ENCODE measurements at regions not wholly inside any gene's neighbourhood (a gene's known extent, or its start where the extent isn't known, plus 50 kb on each side); places are given as distances from the start of the nearest gene placed in this dataset.

DNA sequence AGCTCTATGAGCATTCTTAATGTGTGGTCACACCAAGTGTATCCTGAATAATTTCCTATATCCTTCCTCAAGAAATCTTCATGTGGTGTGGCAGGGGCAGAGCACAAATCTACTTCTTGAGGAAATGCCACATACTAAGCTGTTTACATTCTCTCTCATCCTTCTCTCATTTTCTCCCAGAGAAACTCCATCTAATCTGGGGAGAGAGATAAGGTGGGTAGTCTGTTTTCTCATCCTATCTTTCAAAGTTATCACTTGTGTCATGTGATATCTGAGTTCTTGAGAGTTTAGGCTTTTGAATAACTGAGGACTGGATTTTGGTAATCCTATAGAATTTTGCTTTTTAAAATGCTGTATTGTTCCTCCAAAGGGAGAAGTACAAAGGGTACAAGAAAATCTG, 141.9 kb upstream of the LRRC7 start:
- H3K27ac ChIP-seq: no peak overlapping the region
- TF ChIP-seq, protein P1, sequence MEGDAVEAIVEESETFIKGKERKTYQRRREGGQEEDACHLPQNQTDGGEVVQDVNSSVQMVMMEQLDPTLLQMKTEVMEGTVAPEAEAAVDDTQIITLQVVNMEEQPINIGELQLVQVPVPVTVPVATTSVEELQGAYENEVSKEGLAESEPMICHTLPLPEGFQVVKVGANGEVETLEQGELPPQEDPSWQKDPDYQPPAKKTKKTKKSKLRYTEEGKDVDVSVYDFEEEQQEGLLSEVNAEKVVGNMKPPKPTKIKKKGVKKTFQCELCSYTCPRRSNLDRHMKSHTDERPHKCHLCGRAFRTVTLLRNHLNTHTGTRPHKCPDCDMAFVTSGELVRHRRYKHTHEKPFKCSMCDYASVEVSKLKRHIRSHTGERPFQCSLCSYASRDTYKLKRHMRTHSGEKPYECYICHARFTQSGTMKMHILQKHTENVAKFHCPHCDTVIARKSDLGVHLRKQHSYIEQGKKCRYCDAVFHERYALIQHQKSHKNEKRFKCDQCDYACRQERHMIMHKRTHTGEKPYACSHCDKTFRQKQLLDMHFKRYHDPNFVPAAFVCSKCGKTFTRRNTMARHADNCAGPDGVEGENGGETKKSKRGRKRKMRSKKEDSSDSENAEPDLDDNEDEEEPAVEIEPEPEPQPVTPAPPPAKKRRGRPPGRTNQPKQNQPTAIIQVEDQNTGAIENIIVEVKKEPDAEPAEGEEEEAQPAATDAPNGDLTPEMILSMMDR (IDR thresholded peaks at IDR 0.05): no peak
- H3K4me3 ChIP-seq: no peak overlapping the region
- H3K4me1 ChIP-seq: no peaks in the 10 kb centered on the region
- no peaks in the 10 kb centered on the region for H3K27me3 ChIP-seq
- no peak for DNase-seq (ENCODE audit: low spot score in 2 of 2)
- H3K36me3 ChIP-seq: no peaks in the 10 kb centered on the region
- intact Hi-C loops (cut with DNase I): no loop called here
- H3K9me3 ChIP-seq: no peaks in the 10 kb centered on the region

DNA sequence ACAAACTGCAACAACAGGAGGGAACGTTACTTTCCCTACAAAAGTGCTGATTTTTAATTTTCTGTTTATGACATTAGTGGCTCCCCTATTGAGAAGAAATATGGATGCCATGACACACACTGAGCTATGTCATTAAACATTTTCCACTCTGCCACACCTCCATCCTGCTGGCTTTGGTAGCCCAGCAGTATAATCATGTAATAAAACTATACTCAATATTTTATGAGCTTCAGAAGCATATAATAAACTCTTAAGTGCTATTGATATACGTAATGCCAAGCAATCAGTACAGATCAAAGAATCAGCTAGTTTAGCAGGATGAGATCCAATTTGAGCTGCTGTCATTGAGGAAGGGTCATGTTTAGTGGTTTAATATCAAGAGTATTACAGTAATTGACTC, 141.3 kb upstream of the LRRC7 start:
- Histone ChIP-seq H3K4me1 (no peaks in the 10 kb centered on the region), H3K27ac (no peak overlapping the region), H3K36me3 (no peaks in the 10 kb centered on the region), H3K9me3 (no peaks in the 10 kb centered on the region), H3K4me3 (no peak overlapping the region), H3K27me3 (no peaks in the 10 kb centered on the region)
- TF ChIP-seq, protein P1 (IDR thresholded peaks at IDR 0.05): no peak
- intact Hi-C loops (cut with DNase I): no loop called here
- no peak for DNase-seq (ENCODE audit: low spot score in 2 of 2)

DNA sequence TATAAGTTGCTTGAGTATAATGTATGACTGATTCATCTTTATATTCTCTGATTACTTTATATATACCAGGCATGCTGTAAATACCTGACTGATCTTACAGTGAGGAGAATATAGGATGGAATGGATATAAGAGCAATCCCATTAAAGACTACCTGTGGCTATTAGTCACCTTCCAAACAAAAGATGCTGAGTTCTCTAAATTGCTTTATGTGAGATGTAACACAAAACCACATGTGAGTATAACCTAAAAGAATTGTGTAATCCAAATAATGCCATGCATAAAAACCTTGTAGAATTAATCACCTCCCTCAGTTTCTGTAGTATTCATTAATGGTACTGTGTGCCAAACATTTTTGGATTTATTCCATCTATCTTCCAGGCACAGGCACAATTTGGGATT, 134.6 kb upstream of the LRRC7 start:
- Histone ChIP-seq H3K27ac (no peak overlapping the region), H3K27me3 (no peaks in the 10 kb centered on the region), H3K36me3 (no peaks in the 10 kb centered on the region), H3K4me3 (no peak overlapping the region), H3K9me3 (no peaks in the 10 kb centered on the region), H3K4me1 (no peaks in the 10 kb centered on the region)
- TF ChIP-seq, protein P1 (IDR thresholded peaks at IDR 0.05): no peak
- intact Hi-C loops (cut with DNase I): no loop called here
- no peak for DNase-seq (ENCODE audit: low spot score in 2 of 2)

DNA sequence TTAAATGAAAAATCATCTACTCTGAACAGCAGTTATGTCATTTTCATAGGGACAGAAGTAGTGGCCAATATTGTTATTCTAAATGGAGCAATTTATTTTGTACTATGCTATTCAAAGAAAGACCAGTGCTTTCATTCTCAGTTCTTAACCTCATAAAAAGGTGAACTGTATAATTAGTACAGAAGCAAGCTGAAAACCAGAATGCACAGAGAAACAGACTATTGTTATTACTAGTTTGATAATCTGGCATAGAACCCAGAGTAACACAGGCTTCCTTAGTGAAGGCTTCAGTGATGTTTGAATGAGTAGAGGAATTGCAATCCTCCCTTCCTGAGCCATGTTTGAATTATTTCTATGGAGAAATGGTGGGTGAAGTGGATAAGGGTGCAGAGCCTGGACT, 131.6 kb upstream of the LRRC7 start:
- Histone ChIP-seq H3K9me3 (no peaks in the 10 kb centered on the region), H3K27ac (no peak overlapping the region), H3K4me1 (no peaks in the 10 kb centered on the region), H3K36me3 (no peaks in the 10 kb centered on the region), H3K4me3 (no peak overlapping the region), H3K27me3 (no peaks in the 10 kb centered on the region)
- TF ChIP-seq, protein P1 (IDR thresholded peaks at IDR 0.05): no peak
- intact Hi-C loops (cut with DNase I): no loop called here
- no peak for DNase-seq (ENCODE audit: low spot score in 2 of 2)

DNA sequence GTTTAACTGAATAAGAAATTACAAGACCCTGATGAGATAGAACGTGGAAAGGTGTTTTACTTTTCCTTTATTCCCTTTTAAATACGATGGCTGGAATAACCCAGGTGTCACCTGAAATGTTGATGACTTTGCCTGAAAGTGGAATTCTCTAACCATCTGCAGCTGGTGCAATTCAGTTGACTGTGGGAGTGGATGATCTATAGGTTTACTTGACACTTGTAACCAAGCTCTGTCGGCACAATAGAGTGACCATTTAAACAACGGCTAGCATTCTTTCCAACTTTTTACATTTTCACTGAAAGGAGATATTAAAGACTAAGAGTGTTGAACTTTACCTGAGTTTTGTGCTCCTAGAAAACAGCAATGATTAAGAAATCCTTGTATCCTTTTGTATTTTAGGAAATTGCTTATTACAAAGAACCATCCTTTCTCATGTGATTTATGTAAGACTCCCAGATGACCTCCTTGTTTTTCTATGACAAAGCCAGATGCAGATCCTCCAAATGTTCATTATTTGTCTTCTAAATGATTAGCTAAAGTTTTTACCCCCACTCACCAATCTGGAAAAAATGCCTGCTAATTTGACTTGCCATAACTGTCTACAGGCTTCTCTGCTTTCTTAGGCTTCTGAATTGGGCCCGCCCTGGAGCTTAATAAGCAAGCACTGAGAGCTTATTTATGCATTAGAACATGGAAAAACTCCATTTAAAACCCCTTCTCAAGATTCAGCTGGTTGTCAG, 129.5 kb upstream of the LRRC7 start:
- H3K27ac ChIP-seq: no peak overlapping the region
- no peaks in the 10 kb centered on the region for H3K36me3 ChIP-seq
- TF ChIP-seq, protein P1 (IDR thresholded peaks at IDR 0.05): no peak
- intact Hi-C loops (cut with DNase I): no loop called here
- no peaks in the 10 kb centered on the region for H3K9me3 ChIP-seq
- no peaks in the 10 kb centered on the region for H3K27me3 ChIP-seq
- no peak for DNase-seq (ENCODE audit: low spot score in 2 of 2)
- H3K4me3 ChIP-seq: no peak overlapping the region
- H3K4me1 ChIP-seq: no peaks in the 10 kb centered on the region

DNA sequence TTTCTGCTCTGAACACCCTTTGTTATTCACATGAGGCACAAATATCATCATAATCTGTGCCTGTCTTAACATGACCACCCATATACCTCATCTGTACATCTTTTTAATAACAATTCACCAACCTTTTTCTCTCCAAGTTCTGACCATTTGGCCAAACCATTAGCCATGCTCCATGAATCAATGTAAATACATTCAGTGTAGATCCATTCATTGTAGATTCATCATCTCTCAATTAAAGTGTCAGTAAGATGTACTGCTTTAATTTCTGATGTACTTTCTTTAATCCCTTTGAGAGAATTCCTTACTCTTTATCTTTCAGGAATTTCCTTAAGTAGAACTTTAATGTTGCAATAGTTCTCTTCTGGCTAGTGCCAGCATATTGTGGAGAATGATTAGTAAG, 126.2 kb upstream of the LRRC7 start:
- Histone ChIP-seq H3K9me3 (no peaks in the 10 kb centered on the region), H3K4me3 (no peak overlapping the region), H3K27ac (no peak overlapping the region), H3K36me3 (no peaks in the 10 kb centered on the region), H3K27me3 (no peaks in the 10 kb centered on the region), H3K4me1 (no peaks in the 10 kb centered on the region)
- intact Hi-C loops (cut with DNase I): no loop called here
- TF ChIP-seq, protein P1 (IDR thresholded peaks at IDR 0.05): no peak
- no peak for DNase-seq (ENCODE audit: low spot score in 2 of 2)

Data from ascending aorta (tissue), 2 donors.